ENCODE measurements at regions not wholly inside any gene's neighbourhood (a gene's known extent, or its start where the extent isn't known, plus 50 kb on each side); places are given as distances from the start of the nearest gene placed in this dataset.

DNA sequence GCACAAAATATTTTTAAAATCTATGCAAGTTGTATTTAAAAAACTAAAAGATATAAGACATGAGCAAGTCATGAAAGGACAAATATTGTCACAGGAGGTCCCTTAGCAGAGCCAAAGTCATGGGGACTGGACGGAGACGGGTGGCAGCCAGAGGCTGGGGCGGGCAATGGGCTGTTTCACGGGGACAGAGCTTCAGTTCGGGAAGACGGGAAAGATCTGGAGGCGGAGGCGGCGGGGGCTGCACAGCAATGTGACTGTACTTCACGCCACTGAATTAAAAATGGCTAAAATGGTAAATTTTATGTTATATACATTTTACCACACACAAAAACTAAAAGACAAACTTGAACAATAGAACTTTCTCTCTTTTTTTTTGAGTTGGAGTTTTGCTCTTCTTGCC lies 60.0 kb upstream of the METRNL start:
- no peak overlapping the region for H2AFZ ChIP-seq (ENCODE audit: control insufficient read depth, low read length)
- no peaks in the 10 kb centered on the region for H3K9me1 ChIP-seq (ENCODE audit: control insufficient read depth, extremely low read depth, insufficient read depth, low read length)
- H3K27me3 ChIP-seq (ENCODE audit: control insufficient read depth, extremely low read depth, insufficient read depth, low read length): no peaks in the 10 kb centered on the region
- TF ChIP-seq, protein P1, sequence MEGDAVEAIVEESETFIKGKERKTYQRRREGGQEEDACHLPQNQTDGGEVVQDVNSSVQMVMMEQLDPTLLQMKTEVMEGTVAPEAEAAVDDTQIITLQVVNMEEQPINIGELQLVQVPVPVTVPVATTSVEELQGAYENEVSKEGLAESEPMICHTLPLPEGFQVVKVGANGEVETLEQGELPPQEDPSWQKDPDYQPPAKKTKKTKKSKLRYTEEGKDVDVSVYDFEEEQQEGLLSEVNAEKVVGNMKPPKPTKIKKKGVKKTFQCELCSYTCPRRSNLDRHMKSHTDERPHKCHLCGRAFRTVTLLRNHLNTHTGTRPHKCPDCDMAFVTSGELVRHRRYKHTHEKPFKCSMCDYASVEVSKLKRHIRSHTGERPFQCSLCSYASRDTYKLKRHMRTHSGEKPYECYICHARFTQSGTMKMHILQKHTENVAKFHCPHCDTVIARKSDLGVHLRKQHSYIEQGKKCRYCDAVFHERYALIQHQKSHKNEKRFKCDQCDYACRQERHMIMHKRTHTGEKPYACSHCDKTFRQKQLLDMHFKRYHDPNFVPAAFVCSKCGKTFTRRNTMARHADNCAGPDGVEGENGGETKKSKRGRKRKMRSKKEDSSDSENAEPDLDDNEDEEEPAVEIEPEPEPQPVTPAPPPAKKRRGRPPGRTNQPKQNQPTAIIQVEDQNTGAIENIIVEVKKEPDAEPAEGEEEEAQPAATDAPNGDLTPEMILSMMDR (optimal IDR thresholded peaks at IDR 0.05 in 1 of 3, IDR thresholded peaks at IDR 0.05 in 1 of 3, conservative IDR thresholded peaks at IDR 0.05 in 1 of 3; ENCODE audit: extremely low read depth in 1 of 3, insufficient read depth in 2 of 3, low read length in 3 of 3): no peak
- no peak for TF ChIP-seq EZH2 (IDR thresholded peaks at IDR 0.05; ENCODE audit: low read length)
- FAIRE-seq (no peak), DNase-seq (ENCODE audit: low read depth, low spot score) (no peak)
- H3K79me2 ChIP-seq (ENCODE audit: control insufficient read depth, insufficient read depth, low read length): no peaks in the 10 kb centered on the region
- H4K20me1 ChIP-seq (ENCODE audit: control insufficient read depth, extremely low read depth, insufficient read depth, low read length): no peaks in the 10 kb centered on the region
- H3K9ac ChIP-seq (ENCODE audit: control insufficient read depth, extremely low read depth, insufficient read depth, low read length): no peak overlapping the region
- no peak overlapping the region for H3K4me3 ChIP-seq (ENCODE audit: control insufficient read depth in 2 of 3, extremely low read depth in 1 of 3, insufficient read depth in 2 of 3, low read depth in 1 of 3, low read length in 3 of 3)
- no peak overlapping the region for H3K4me2 ChIP-seq (ENCODE audit: control insufficient read depth, extremely low read depth, insufficient read depth, low read depth, low read length)
- no peaks in the 10 kb centered on the region for H3K4me1 ChIP-seq (ENCODE audit: control insufficient read depth, extremely low read depth, insufficient read depth, low read length)
- H3K36me3 ChIP-seq (ENCODE audit: control insufficient read depth in 2 of 2, extremely low read depth in 1 of 2, insufficient read depth in 2 of 2, low read length in 2 of 2): no peaks in the 10 kb centered on the region
- dilution Hi-C loops (cut with MboI; ENCODE audit: extremely low pct_ligation_motif_present, low sequenced_read_pairs): no loop called here
- H3K9me3 ChIP-seq (ENCODE audit: control insufficient read depth, low read depth, low read length): no peaks in the 10 kb centered on the region
- H3K27ac ChIP-seq (ENCODE audit: control insufficient read depth, insufficient read depth, low read length): no peak overlapping the region

- Histone ChIP-seq H3K27ac (ENCODE audit: control insufficient read depth, insufficient read depth, low read length) (no peak overlapping the region), H3K4me1 (ENCODE audit: control insufficient read depth, extremely low read depth, insufficient read depth, low read length) (no peaks in the 10 kb centered on the region), H3K36me3 (ENCODE audit: control insufficient read depth in 2 of 2, extremely low read depth in 1 of 2, insufficient read depth in 2 of 2, low read length in 2 of 2) (no peaks in the 10 kb centered on the region), H3K9me1 (ENCODE audit: control insufficient read depth, extremely low read depth, insufficient read depth, low read length) (no peaks in the 10 kb centered on the region), H3K27me3 (ENCODE audit: control insufficient read depth, extremely low read depth, insufficient read depth, low read length) (no peaks in the 10 kb centered on the region), H3K9ac (ENCODE audit: control insufficient read depth, extremely low read depth, insufficient read depth, low read length) (no peak overlapping the region), H4K20me1 (ENCODE audit: control insufficient read depth, extremely low read depth, insufficient read depth, low read length) (no peaks in the 10 kb centered on the region), H2AFZ (ENCODE audit: control insufficient read depth, low read length) (no peak overlapping the region), H3K79me2 (ENCODE audit: control insufficient read depth, insufficient read depth, low read length) (no peaks in the 10 kb centered on the region), H3K4me3 (ENCODE audit: control insufficient read depth in 2 of 3, extremely low read depth in 1 of 3, insufficient read depth in 2 of 3, low read depth in 1 of 3, low read length in 3 of 3) (no peak overlapping the region), H3K9me3 (ENCODE audit: control insufficient read depth, low read depth, low read length) (no peaks in the 10 kb centered on the region), H3K4me2 (ENCODE audit: control insufficient read depth, extremely low read depth, insufficient read depth, low read depth, low read length) (no peak overlapping the region)
- DNase-seq (ENCODE audit: low read depth, low spot score): no peak
- dilution Hi-C loops (cut with MboI; ENCODE audit: extremely low pct_ligation_motif_present, low sequenced_read_pairs): no loop called here
- FAIRE-seq: no peak
- no peak for TF ChIP-seq EZH2 (IDR thresholded peaks at IDR 0.05; ENCODE audit: low read length)
- TF ChIP-seq, protein P1 (optimal IDR thresholded peaks at IDR 0.05 in 1 of 3, IDR thresholded peaks at IDR 0.05 in 1 of 3, conservative IDR thresholded peaks at IDR 0.05 in 1 of 3; ENCODE audit: extremely low read depth in 1 of 3, insufficient read depth in 2 of 3, low read length in 3 of 3): no peak
Measured at GRCh38 chr17:83024218-83024971, 55.0 kb upstream of the METRNL start.
